ENCODE measurements at regions not wholly inside any gene's neighbourhood (a gene's known extent, or its start where the extent isn't known, plus 50 kb on each side); places are given as distances from the start of the nearest gene placed in this dataset.

DNA sequence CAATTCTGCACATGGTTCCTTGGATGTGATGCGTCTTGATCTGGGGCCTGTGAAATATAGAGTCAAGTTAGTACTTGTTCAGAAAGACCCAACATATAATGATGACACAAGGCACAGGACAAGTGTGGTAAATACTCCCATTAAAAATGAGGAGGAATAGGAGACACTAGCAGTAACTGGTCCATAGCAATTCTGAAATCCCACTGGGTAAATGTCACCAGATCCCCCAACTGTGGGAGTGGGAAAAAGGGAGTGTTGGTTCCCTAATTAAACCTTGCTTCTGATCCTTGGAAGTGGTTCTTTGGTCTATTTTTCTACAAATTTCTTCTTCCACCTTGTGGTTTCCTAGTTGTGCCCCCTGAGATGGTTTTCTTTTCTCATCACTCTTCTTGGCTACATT, 62.5 kb upstream of the NRP1 start:
- no peak for DNase-seq

DNA sequence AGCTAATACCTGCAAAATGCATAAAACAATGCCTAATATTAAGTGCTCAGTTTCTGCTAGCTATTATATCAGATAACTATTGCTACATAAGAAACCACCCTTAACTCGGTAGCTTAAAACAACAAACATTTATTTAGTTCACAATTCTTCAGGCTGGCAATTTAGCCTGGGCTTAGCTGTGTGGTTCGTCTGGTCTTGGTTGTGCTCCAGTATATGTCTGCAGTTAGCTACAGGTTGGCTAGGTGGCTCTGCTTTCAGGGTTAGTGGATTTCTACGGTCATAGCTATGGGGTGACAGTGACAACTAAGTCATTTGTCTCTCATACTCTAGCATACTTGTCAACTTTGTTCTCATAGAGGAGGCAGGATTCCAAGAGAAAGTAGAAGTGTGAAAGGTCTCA, 61.8 kb upstream of the NRP1 start:
- DNase-seq: no peak

DNA sequence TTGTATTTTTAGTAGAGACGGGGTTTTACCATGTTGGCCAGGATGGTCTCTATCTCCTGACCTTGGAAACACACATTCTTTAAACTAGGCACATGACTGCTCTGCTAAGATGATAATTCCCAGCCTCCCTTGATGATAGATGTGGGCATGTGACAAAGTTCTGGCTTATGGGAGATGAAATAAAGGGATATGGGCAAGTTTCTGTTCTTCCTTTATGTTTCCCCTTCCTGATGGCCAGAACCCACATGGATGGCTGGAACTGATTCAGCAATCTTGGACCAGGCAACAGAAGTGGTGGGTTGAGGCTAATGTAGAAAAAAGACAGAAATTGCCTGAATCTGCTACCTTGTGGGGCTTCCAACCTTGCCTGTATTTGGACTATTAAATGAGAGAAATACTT, 60.7 kb upstream of the NRP1 start:
- no peak for DNase-seq

DNA sequence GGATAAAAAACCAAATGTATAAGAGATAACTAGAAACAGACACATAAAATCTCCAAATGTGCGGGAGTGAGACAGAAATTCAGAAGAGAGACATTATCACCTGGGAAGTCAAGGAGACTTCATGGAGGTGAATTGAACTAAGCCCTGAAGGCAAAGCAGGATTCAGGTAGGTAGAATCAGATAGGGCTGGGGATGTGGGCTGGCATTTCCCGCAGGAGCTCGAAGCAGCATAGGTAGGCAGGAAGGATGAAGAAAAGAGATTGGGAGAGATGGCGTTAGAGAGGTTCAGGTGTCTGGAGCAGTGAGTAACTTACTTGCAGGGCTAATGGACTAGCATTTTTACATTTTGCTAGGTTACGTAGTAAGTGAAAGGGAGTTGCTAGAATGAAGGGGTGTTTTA, 58.2 kb upstream of the NRP1 start:
- DNase-seq: no peak

GRCh38 chr10:33391611-33392465, 57.4 kb upstream of the NRP1 start:
- DNase-seq: no peak

DNA sequence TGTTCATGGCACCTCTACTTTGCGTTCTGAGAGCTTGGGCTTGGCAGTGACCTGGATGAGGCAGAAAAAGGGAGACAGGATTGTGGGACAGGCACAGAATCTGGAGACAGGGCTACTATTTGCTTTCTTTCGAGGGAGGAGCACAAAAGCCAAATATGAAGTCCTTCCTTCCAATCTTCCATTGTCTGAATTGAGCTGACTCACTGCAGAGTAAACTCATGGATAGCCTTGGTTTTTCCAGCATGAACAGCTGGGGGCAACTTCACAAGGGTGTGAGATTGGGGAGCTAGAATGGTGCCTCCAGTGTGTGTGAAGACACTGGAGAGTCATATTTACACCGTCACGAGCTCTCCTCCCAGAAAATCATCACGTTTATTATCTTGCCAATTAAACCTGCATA, 55.6 kb upstream of the NRP1 start:
- DNase-seq: no peak

- no peak for DNase-seq
Observed at GRCh38 chr10:33388785-33389184, 54.3 kb upstream of the NRP1 start.

GRCh38 chr10:33388382-33388781, 53.9 kb upstream of the NRP1 start:
- DNase-seq: no peak

DNA sequence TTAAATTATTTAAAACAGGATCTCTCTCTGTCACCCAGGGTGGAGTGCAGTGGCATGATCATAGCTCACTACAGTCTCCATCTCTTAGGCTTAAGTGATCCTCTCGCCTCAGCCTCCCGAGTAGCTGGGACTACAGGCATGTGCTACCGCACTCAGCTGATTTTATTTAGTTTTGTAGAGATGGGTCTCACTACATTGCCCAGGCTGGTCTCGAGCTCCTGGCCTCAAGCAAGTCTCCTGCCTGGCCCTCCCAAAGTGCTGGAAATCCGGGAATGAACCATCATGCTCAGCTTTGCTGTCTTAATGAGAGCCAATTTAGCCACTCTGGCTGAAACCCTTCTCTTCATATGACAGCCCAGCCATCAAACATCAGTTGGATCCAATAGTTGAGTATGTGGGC, 53.3 kb upstream of the NRP1 start:
- DNase-seq: no peak

DNA sequence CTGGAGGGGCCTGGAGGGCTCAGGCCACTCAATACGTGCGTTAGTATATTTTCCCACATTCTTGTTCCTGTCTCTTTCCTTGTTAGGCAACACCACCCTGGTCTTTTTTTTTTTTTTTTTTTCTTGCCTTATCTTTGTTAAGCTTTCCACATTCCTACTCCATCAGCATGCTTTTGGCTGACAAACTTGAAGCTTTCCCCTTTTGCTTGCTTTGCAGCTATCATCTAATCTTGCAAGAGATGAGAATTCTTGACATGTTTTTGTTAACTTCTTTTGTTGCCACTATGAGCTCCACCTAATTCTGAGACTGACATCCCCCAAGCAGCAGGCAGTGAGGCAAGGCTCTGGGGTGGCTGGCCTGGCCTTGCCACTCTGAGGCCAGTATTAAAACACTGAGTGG, 52.5 kb upstream of the NRP1 start:
- no peak for DNase-seq

- no peak for DNase-seq
Observed at GRCh38 chr10:33385686-33386085, 51.2 kb upstream of the NRP1 start.

DNA sequence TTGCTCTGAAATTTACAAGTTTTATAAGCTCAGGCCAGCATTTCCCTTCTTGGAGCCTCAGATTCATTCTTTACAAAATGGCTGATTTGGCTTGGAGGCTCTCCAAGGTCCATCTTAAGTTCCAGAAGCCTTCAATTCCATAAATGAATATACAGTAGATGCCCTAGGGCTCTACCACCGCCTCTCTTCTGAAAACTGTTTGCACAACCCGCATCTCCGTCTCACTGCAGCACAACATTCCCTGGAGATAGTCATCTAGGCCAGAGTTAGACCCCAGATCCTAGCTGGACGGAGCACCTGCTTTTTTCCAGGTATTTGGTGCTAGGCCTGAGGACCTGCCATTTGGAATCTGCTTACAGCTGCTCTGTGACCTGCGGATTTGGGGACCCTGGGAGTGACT, 50.5 kb upstream of the NRP1 start:
- no peak for DNase-seq

Measured in EL (cell line).